ENCODE measurements at regions not wholly inside any gene's neighbourhood (a gene's known extent, or its start where the extent isn't known, plus 50 kb on each side); places are given as distances from the start of the nearest gene placed in this dataset.

DNA sequence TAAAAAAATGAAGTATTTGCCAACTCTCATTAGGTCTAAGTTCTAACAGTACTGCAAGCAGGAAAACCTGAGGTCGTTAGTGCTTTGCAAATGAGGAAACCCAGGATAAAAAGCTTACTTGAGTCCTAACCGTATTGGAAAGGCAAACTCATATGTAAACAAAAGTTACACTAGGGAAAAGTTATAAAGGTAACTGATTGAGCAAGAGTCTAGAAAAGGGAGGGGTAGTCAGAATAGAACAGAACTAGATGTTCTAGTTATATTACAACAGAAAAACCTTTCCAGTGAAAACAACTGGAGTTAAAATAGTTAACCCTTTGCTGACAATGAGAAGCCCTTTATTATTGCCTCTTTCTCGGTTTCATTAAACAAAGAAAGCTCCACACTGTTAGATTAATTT lies 66.4 kb upstream of the MAOA start:
- ChIA-PET POLR2A (no interaction called here), CTCF (no interaction called here)
- Mint-ChIP-seq H3K36me3 (ENCODE audit: low read depth) (no peaks in the 10 kb centered on the region), H3K27ac (no peak overlapping the region), H3K4me1 (ENCODE audit: low read depth) (no peaks in the 10 kb centered on the region), H3K9me3 (no peaks in the 10 kb centered on the region), H3K27me3 (peaks cover 4% of the 10 kb centered on the region), H3K4me3 (no peak overlapping the region)
- no peak for ATAC-seq
- no peak for DNase-seq
- intact Hi-C loops (cut with micrococcal nuclease), result no loop called here
- TF ChIP-seq, protein P1, sequence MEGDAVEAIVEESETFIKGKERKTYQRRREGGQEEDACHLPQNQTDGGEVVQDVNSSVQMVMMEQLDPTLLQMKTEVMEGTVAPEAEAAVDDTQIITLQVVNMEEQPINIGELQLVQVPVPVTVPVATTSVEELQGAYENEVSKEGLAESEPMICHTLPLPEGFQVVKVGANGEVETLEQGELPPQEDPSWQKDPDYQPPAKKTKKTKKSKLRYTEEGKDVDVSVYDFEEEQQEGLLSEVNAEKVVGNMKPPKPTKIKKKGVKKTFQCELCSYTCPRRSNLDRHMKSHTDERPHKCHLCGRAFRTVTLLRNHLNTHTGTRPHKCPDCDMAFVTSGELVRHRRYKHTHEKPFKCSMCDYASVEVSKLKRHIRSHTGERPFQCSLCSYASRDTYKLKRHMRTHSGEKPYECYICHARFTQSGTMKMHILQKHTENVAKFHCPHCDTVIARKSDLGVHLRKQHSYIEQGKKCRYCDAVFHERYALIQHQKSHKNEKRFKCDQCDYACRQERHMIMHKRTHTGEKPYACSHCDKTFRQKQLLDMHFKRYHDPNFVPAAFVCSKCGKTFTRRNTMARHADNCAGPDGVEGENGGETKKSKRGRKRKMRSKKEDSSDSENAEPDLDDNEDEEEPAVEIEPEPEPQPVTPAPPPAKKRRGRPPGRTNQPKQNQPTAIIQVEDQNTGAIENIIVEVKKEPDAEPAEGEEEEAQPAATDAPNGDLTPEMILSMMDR (IDR thresholded peaks at IDR 0.05), result no peak

DNA sequence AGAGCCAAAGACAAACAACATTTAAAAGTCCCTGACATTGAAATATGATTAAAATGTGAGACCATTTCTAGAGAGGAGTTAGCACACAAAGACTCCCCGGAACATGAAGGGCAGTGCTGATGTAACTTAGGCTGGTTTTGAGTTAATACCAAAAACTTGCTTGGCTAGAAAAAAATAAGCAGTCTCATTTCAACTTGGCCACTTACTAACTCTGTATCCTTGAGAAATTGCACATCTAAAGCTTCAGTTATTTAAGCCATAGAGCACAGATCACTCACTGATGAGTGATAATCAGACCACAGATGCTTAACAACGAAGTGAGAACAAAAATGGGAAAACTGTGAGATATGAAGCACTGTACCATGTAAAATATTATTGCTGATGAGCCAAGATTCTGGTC lies 65.9 kb upstream of the MAOA start:
- Mint-ChIP-seq H3K27ac (no peak overlapping the region), H3K9me3 (no peaks in the 10 kb centered on the region), H3K27me3 (peaks cover 4% of the 10 kb centered on the region), H3K36me3 (ENCODE audit: low read depth) (no peaks in the 10 kb centered on the region), H3K4me1 (ENCODE audit: low read depth) (no peaks in the 10 kb centered on the region), H3K4me3 (no peak overlapping the region)
- POLR2A ChIA-PET, result no interaction called here
- intact Hi-C loops (cut with micrococcal nuclease), result no loop called here
- CTCF ChIA-PET, result no interaction called here
- ATAC-seq (no peak), DNase-seq (no peak)
- TF ChIP-seq, protein P1 (IDR thresholded peaks at IDR 0.05), result no peak

DNA sequence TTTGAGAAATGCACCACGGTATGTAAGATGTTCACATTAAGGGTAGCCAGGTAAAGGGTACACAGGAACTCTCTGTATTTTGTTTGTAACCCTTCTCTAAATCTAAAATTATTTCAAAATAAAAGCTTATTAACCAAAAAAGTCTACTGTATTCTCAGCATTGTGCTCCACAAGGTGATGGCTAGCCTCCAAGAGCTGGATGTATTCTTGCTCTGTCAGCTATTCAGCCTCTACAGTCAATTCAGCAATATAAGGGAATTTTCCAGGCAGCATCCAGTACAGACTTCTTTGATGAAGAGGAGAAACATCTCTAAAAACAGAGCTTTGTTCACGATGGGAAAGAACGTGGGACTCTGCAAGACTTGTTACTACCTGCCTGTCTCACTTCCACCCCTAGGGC lies 63.5 kb upstream of the MAOA start:
- Mint-ChIP-seq H3K4me1 (ENCODE audit: low read depth) (peaks cover 6% of the 10 kb centered on the region), H3K9me3 (no peaks in the 10 kb centered on the region), H3K36me3 (ENCODE audit: low read depth) (no peaks in the 10 kb centered on the region), H3K27ac (no peak overlapping the region), H3K27me3 (peaks cover 4% of the 10 kb centered on the region), H3K4me3 (no peak overlapping the region)
- ChIA-PET POLR2A (no interaction called here), CTCF (interaction anchor here (1.4 kb wide), 1 partner anchor 21 kb away, joined by 3 read pairs; no protein-coding TSS in a partner anchor)
- ATAC-seq, result no peak
- no peak for DNase-seq
- TF ChIP-seq, protein P1 (IDR thresholded peaks at IDR 0.05), result no peak
- intact Hi-C loops (cut with micrococcal nuclease), result no loop called here

DNA sequence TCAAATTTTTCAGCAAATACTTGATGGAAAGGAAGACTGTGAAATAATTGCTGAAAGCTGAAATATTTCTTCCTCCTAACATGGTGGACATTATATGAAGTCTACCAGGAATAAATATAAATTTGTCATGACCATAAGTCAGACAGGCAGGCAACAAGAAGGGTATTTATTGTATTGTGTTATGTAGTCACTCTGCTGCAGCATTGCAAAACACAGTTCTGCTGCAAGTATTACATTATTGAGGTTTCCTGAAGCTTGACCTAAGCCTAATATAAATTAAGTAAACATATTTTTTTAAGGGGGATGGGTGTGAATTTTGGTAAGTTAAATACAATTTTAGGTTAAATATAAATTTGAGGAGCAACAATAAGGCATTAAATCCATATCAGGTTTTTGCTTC lies 60.2 kb upstream of the MAOA start:
- Mint-ChIP-seq H3K4me1 (ENCODE audit: low read depth) (peaks cover 6% of the 10 kb centered on the region), H3K4me3 (no peak overlapping the region), H3K27me3 (peaks cover 4% of the 10 kb centered on the region), H3K36me3 (ENCODE audit: low read depth) (no peaks in the 10 kb centered on the region), H3K9me3 (no peaks in the 10 kb centered on the region), H3K27ac (no peak overlapping the region)
- POLR2A ChIA-PET, result no interaction called here
- TF ChIP-seq, protein P1 (IDR thresholded peaks at IDR 0.05), result no peak
- DNase-seq (no peak), ATAC-seq (no peak)
- CTCF ChIA-PET, result no interaction called here
- intact Hi-C loops (cut with micrococcal nuclease), result no loop called here

DNA sequence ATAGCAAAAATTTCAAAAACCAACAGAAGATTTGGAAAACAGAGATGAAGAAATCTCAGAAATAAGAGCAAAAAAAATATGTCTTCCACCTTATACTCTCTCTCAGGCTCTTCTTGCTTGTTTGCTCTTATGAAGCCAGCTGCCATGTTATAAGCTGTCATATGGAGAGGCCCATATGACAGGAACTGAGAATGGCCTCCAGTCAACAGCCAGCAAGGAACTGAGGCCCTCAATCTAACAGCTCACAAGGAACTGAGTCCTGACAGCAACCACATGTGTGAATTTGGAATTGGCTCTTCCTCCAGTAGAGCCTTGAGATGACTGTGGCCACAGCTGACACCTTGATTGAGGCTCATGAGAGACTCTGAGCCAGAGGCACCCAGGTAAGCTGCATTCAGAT lies 51.3 kb upstream of the MAOA start:
- H3K4me3 Mint-ChIP-seq, result no peak overlapping the region

More for the DNA sequence above, 51.3 kb upstream of the MAOA start:
- Mint-ChIP-seq H3K27ac (no peak overlapping the region), H3K4me1 (ENCODE audit: low read depth) (no peaks in the 10 kb centered on the region), H3K36me3 (ENCODE audit: low read depth) (no peaks in the 10 kb centered on the region), H3K9me3 (no peaks in the 10 kb centered on the region), H3K27me3 (no peaks in the 10 kb centered on the region)
- no peak for ATAC-seq
- intact Hi-C loops (cut with micrococcal nuclease), result no loop called here
- POLR2A ChIA-PET, result no interaction called here
- CTCF ChIA-PET, result no interaction called here
- DNase-seq, result no peak
- TF ChIP-seq, protein P1 (IDR thresholded peaks at IDR 0.05), result no peak

Data from activated CD8-positive, alpha-beta T cell treated with anti-CD3 and anti-CD28 coated beads for 36 hours (primary cell).